ENCODE measurements at regions not wholly inside any gene's neighbourhood (a gene's known extent, or its start where the extent isn't known, plus 50 kb on each side); places are given as distances from the start of the nearest gene placed in this dataset.

DNA sequence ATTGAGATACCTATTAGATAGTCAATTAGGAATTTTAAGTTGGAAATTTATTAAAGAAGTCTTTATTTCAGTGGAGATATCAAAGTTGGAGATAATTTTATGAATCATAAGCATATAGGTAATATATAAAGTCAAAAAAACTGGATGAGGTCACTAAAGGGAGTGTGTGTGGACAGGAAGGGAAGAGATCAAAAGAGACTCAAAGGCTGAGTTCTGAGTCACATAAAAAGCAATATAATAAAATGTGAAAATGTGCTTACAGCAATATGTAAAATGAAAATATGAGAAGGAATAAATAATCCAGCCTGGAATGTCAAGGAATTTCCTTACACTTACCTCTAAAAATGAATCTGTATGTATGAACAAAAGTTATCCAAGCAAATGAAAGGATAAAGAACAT is 583.3 kb upstream of the SORCS1 start:
- no peaks in the 10 kb centered on the region for H3K36me3 Mint-ChIP-seq (ENCODE audit: low read depth)
- H3K9me3 Mint-ChIP-seq, result peaks cover 33% of the 10 kb centered on the region
- H3K27ac Mint-ChIP-seq, result no peak overlapping the region
- no peaks in the 10 kb centered on the region for H3K4me1 Mint-ChIP-seq (ENCODE audit: low read depth)
- DNase-seq, result no peak
- no peak overlapping the region for H3K4me3 Mint-ChIP-seq
- H3K27me3 Mint-ChIP-seq, result no peaks in the 10 kb centered on the region

DNA sequence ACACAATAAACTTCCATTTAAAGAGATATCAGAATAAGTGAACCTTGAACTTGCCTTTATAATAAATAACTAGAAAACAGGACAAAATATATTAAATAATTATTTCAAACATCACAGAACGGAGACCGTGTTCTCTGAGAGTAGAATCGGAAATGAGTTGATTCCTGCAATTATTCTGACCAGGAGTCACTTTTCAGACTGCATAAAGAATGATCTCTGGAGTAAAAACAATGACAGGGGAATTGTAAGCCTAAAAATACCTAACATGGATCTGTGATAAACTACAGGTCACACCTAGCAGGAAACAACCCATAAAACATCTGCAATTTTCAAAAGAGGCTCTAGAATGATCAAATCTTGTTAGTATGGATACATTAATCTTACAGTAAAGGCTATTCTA is 577.5 kb upstream of the SORCS1 start:
- no peak overlapping the region for H3K4me3 Mint-ChIP-seq
- H3K27me3 Mint-ChIP-seq, result no peaks in the 10 kb centered on the region
- no peak for DNase-seq
- no peak overlapping the region for H3K27ac Mint-ChIP-seq
- no peaks in the 10 kb centered on the region for H3K36me3 Mint-ChIP-seq (ENCODE audit: low read depth)
- peaks cover 32% of the 10 kb centered on the region for H3K9me3 Mint-ChIP-seq
- no peaks in the 10 kb centered on the region for H3K4me1 Mint-ChIP-seq (ENCODE audit: low read depth)

DNA sequence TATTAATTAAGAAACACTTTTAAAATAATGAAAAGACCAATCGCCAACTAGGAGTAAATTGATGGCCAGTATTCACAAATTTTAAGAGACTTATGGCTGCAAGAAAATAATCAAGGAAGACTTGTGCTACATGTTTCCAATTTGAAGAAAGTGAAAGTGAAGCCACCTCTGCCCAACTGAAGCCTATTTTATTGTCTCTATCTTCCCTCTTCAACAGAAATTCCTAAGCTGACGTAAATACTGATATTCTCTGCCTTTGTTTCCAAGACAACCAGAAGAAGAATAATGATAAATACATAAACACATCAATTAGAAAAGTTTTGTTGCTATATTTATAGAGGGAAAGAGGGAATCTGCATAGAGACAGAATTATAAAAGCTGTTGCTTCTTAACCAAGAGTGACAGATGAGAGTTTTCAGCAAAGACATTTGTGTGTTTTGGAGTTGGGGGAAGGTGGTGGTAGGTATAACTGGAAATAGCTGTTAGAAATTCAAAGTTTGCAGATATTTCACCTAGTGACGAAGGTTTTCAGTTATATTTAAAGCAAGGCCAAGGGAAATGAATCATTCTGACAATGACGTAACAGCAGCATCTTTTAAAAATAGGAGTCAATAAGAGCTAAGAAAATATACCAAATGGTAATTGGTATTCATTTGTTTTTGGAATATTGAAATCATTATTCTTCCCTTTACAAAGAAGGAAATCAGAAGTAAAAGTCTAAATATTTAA is 576.6 kb upstream of the SORCS1 start:
- H3K9me3 Mint-ChIP-seq, result peaks cover 32% of the 10 kb centered on the region
- no peak overlapping the region for H3K27ac Mint-ChIP-seq
- H3K4me1 Mint-ChIP-seq (ENCODE audit: low read depth), result no peaks in the 10 kb centered on the region
- no peaks in the 10 kb centered on the region for H3K27me3 Mint-ChIP-seq
- no peak overlapping the region for H3K4me3 Mint-ChIP-seq
- H3K36me3 Mint-ChIP-seq (ENCODE audit: low read depth), result no peaks in the 10 kb centered on the region
- no peak for DNase-seq

DNA sequence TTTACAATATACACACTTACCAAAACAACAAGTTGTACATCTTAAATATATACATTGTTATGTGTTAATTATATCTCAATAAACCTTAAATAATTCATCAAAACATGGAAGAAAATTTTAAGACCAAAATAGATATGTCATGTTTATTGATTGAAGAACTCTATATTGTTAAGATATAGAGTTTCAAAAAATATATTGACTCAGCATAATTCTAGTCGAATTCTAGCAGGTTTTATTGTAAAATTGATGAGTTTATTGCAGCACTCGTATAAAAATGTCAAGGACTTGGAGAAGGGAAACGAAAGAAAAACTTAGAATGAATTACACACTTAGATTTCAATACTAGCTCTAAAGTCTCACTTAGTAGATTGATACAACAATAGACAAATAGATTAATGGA is 575.4 kb upstream of the SORCS1 start:
- Mint-ChIP-seq H3K27me3 (no peaks in the 10 kb centered on the region), H3K27ac (no peak overlapping the region), H3K4me1 (ENCODE audit: low read depth) (no peaks in the 10 kb centered on the region), H3K36me3 (ENCODE audit: low read depth) (no peaks in the 10 kb centered on the region), H3K4me3 (no peak overlapping the region), H3K9me3 (peaks cover 34% of the 10 kb centered on the region)
- DNase-seq, result no peak

DNA sequence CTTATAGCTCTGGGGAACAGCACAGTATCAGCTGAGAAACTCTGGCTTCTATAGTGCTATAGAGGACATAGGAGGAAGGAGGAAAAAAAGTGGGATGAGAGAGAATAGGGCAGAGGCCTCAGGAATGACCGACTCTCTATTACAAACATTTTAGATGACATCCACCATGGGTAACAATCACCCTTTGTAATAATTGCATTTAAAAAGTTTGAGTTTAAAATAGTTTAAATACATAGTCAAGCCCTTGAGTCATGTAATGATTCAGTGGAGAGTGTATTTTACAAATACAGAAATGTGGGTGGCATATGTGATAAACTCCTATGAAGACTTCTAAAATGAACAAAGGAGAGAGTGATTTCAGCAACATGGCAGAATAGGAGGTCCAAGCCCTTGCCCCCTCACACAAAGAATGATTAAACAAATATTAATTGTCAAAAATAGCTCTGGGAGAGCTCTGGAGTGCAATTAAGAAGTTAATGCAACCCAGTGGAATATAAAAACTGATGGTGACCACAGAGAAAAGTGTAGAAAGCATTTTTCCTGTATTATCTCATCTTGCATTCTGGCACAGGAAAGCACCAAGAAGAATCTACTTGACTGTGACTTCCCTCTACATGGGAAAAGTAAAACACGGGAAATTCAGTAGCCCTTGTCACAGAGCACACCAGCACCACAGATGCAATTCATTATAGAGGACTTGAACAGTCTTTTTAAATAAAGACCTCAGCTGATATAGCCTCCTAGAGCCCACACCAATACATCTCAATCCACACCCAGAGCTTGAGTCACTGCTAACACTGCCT is 569.0 kb upstream of the SORCS1 start:
- H3K27me3 Mint-ChIP-seq, result no peaks in the 10 kb centered on the region
- H3K9me3 Mint-ChIP-seq, result peaks cover 49% of the 10 kb centered on the region
- no peak overlapping the region for H3K4me3 Mint-ChIP-seq
- no peaks in the 10 kb centered on the region for H3K4me1 Mint-ChIP-seq (ENCODE audit: low read depth)
- H3K36me3 Mint-ChIP-seq (ENCODE audit: low read depth), result no peaks in the 10 kb centered on the region
- H3K27ac Mint-ChIP-seq, result no peak overlapping the region
- DNase-seq, result no peak

- peaks cover 40% of the 10 kb centered on the region for H3K9me3 Mint-ChIP-seq
- no peak overlapping the region for H3K4me3 Mint-ChIP-seq
- H3K4me1 Mint-ChIP-seq (ENCODE audit: low read depth), result no peaks in the 10 kb centered on the region
- no peaks in the 10 kb centered on the region for H3K36me3 Mint-ChIP-seq (ENCODE audit: low read depth)
- DNase-seq, result no peak
- no peaks in the 10 kb centered on the region for H3K27me3 Mint-ChIP-seq
- no peak overlapping the region for H3K27ac Mint-ChIP-seq
These were observed 567.5 kb upstream of the SORCS1 start for GRCh38 chr10:107732045-107732444.

- Mint-ChIP-seq H3K36me3 (ENCODE audit: low read depth) (no peaks in the 10 kb centered on the region), H3K9me3 (peaks cover 24% of the 10 kb centered on the region), H3K27ac (no peak overlapping the region), H3K4me1 (ENCODE audit: low read depth) (no peaks in the 10 kb centered on the region), H3K4me3 (no peak overlapping the region), H3K27me3 (no peaks in the 10 kb centered on the region)
- no peak for DNase-seq
These were observed 564.3 kb upstream of the SORCS1 start for GRCh38 chr10:107728807-107729206.

GRCh38 chr10:107727767-107728317 is 563.3 kb upstream of the SORCS1 start:
- Mint-ChIP-seq H3K4me1 (ENCODE audit: low read depth) (no peaks in the 10 kb centered on the region), H3K27me3 (no peaks in the 10 kb centered on the region), H3K9me3 (peaks cover 22% of the 10 kb centered on the region), H3K4me3 (no peak overlapping the region), H3K36me3 (ENCODE audit: low read depth) (no peaks in the 10 kb centered on the region), H3K27ac (no peak overlapping the region)
- DNase-seq, result no peak

GRCh38 chr10:107718864-107719263 is 554.4 kb upstream of the SORCS1 start:
- H3K36me3 Mint-ChIP-seq (ENCODE audit: low read depth), result no peaks in the 10 kb centered on the region
- no peak for DNase-seq
- H3K27me3 Mint-ChIP-seq, result no peaks in the 10 kb centered on the region
- H3K9me3 Mint-ChIP-seq, result peaks cover 13% of the 10 kb centered on the region
- H3K4me3 Mint-ChIP-seq, result no peak overlapping the region
- no peak overlapping the region for H3K27ac Mint-ChIP-seq
- H3K4me1 Mint-ChIP-seq (ENCODE audit: low read depth), result no peaks in the 10 kb centered on the region

- Mint-ChIP-seq H3K4me3 (no peak overlapping the region), H3K36me3 (ENCODE audit: low read depth) (no peaks in the 10 kb centered on the region), H3K4me1 (ENCODE audit: low read depth) (no peaks in the 10 kb centered on the region), H3K9me3 (peaks cover 13% of the 10 kb centered on the region), H3K27me3 (no peaks in the 10 kb centered on the region), H3K27ac (no peak overlapping the region)
- DNase-seq, result no peak
These were observed 552.5 kb upstream of the SORCS1 start for GRCh38 chr10:107717046-107717445.

- H3K4me1 Mint-ChIP-seq (ENCODE audit: low read depth), result no peaks in the 10 kb centered on the region
- no peak for DNase-seq
- no peak overlapping the region for H3K27ac Mint-ChIP-seq
- no peaks in the 10 kb centered on the region for H3K36me3 Mint-ChIP-seq (ENCODE audit: low read depth)
- peaks cover 22% of the 10 kb centered on the region for H3K9me3 Mint-ChIP-seq
- no peak overlapping the region for H3K4me3 Mint-ChIP-seq
- no peaks in the 10 kb centered on the region for H3K27me3 Mint-ChIP-seq
These were observed 551.1 kb upstream of the SORCS1 start for GRCh38 chr10:107715565-107715964.

DNA sequence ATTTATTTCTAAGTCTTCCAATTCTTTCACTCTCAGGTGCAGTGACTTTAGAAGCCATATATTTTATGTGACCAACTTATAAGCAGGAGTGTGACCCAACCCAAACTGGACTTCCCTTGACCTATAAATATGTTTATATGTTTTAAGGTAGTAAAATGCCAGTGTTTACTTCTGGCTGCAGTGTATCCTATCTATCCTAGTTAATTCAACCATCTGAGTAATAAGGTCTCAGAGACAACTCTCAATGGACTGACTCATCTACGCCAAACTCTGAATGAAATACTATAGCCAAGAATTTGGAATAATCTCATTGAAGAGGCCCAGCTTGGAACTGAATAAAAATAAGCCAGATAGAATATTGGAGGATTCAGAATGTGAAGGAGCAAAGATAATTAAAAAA is 544.5 kb upstream of the SORCS1 start:
- Mint-ChIP-seq H3K9me3 (peaks cover 14% of the 10 kb centered on the region), H3K36me3 (ENCODE audit: low read depth) (no peaks in the 10 kb centered on the region), H3K4me3 (no peak overlapping the region), H3K27ac (no peak overlapping the region), H3K27me3 (no peaks in the 10 kb centered on the region), H3K4me1 (ENCODE audit: low read depth) (no peaks in the 10 kb centered on the region)
- DNase-seq, result no peak

DNA sequence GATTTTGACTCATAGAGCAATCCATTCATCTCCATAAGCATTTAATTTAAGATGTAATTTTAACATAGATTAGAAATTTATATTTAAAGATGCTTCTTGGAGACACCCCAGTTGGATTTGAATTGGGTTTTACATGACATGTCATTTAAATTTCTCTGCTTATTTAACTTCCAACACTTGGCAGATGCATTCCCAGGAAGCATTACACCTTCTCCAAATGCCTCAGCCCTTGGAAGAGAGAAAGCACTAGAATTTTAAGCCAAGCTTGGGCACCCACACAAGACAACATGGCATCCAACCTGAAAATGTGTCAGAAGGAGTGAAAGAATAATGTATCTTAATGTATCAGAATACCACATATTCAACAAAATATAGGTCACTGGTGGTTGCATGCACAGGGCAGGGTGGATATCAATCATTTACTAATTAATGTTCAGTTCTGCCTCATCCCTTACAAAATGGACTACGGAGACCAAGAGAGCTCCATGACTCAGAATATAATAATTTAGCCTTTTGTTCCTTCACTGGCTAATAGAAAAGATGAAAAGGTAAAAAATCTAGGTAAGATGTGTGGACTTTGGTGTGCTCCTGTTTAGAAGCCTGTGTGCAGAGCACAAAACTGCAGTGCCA is 541.7 kb upstream of the SORCS1 start:
- peaks cover 13% of the 10 kb centered on the region for H3K9me3 Mint-ChIP-seq
- H3K4me1 Mint-ChIP-seq (ENCODE audit: low read depth), result no peaks in the 10 kb centered on the region
- no peak overlapping the region for H3K27ac Mint-ChIP-seq
- H3K36me3 Mint-ChIP-seq (ENCODE audit: low read depth), result no peaks in the 10 kb centered on the region
- H3K27me3 Mint-ChIP-seq, result no peaks in the 10 kb centered on the region
- DNase-seq, result no peak
- no peak overlapping the region for H3K4me3 Mint-ChIP-seq

DNA sequence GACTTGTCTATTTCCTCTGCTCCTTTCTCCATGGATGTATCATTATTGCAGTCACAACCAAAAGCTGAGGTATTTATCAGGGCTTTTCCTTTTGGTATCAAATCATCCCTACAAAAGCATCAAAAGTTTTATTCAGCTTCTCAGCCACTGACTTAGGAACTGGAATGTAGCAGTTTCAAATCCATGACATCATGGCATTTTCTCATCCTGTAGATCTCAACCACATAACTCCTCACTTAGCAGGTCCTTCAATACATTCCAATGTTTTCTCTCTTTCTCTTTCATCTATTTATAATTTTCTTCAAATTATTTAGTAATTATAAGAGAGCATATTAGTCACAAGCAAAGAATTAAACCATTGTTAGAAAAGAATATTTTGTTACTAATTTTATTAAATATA is 537.4 kb upstream of the SORCS1 start:
- Mint-ChIP-seq H3K4me3 (no peak overlapping the region), H3K27me3 (no peaks in the 10 kb centered on the region), H3K27ac (no peak overlapping the region), H3K36me3 (ENCODE audit: low read depth) (no peaks in the 10 kb centered on the region), H3K9me3 (peaks cover 8% of the 10 kb centered on the region), H3K4me1 (ENCODE audit: low read depth) (no peaks in the 10 kb centered on the region)
- no peak for DNase-seq

GRCh38 chr10:107692072-107692471 is 527.6 kb upstream of the SORCS1 start:
- Mint-ChIP-seq H3K36me3 (ENCODE audit: low read depth) (no peaks in the 10 kb centered on the region), H3K27me3 (no peaks in the 10 kb centered on the region), H3K9me3 (peaks cover 8% of the 10 kb centered on the region), H3K4me1 (ENCODE audit: low read depth) (no peaks in the 10 kb centered on the region), H3K27ac (no peak overlapping the region), H3K4me3 (no peak overlapping the region)
- DNase-seq, result no peak
